DMS153 (cell line): ENCODE measurements at regions not wholly inside any gene's neighbourhood (a gene's known extent, or its start where the extent isn't known, plus 50 kb on each side); places are given as distances from the start of the nearest gene placed in this dataset.

Experiments
- DNase-seq: peaks from one replicate; lab custom pipeline; 2025; lab: John Stamatoyannopoulos, UW

DNA sequence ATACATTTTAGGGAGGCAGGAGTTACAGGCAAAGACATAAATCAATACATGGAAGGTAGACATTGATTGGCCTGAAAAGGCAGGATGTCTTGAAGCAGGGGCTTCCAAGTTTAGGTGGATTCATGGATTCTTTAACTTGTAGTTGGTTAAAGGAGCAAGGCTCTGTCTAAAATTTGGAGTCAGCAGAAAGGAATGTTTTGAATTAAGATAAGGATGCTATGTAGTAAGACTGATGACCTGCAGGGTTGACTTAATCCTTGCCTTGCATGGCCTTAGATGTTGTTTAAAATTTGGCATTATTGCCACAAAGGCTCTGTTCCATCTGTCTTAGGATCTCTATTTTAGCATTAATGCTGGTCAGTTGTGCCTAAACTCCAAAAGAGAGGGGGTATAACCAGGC, 171.3 kb downstream of the C5orf15 start:
- DNase-seq: no peak

- DNase-seq: no peak
Measured at GRCh38 chr5:133796186-133796585, 172.2 kb downstream of the C5orf15 start.

GRCh38 chr5:133794771-133795415, 173.5 kb downstream of the C5orf15 start:
- DNase-seq: no peak

- DNase-seq: no peak
Measured at GRCh38 chr5:133793756-133794465, 174.5 kb downstream of the C5orf15 start.

- DNase-seq: no peak
Measured at GRCh38 chr5:133792655-133793054, 175.8 kb downstream of the C5orf15 start.

- no peak for DNase-seq
Measured at GRCh38 chr5:133792024-133792423, 176.4 kb downstream of the C5orf15 start.

- DNase-seq: no peak
Measured at GRCh38 chr5:133790898-133791297, 177.5 kb downstream of the C5orf15 start.

- DNase-seq: no peak
Measured at GRCh38 chr5:133789428-133789827, 177.1 kb upstream of the FSTL4 start.

DNA sequence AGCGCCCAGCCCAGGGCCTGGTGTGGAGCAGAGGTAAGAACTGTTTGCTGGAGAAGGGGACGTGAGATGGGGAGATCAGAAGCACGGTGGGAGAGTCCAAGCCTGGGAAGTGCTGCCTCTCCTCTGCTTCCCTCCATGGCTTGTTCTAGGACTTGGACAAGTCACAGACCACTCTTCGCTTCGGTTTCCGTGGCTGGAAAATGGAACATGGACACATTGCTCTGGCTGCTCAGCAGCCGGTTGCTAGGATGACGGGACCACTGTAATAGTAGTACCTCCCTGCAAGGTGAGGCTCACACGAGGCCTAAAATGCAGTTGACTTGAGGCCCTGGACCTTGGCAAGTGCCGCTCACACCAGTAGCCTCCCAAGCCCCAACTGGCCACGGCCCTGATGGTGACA, 175.8 kb upstream of the FSTL4 start:
- no peak for DNase-seq

DNA sequence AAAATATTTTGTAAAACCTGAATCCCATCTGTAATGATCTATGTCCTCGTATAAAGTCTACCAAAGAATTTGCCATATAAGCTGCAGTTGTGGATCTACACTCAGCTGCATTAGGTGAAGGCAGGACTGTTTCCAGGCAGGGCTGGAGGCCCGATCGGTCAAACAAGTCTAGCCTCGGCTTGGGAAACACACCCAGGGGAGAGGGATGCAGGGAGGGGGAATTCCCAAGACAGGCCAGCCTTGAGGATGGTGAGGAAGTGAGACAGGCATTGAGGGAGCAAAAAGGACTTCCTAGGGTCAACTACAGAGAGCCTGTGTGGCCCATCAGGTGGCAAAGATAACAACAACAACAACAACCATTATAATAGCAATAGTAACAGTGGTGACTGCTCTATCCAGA, 174.1 kb upstream of the FSTL4 start:
- no peak for DNase-seq

DNA sequence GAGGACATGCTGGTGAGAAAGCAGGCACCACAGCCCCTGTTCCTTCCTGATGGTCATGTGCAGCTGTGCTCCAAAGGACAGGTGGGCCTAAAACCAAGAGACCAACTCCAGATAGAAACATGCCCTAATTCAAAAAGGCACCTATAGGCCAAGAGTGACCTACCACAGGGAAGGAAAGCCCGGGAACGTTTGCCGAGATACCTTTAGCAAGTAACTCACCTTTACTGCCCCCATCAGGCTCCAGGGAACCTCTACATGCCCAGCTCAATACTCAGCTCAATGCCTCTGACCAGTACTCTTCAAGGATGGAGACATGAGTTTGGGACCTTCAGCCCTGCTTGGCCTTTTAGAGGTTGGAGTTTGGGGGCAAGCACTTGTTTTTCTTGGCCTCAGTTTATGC, 172.8 kb upstream of the FSTL4 start:
- DNase-seq: no peak

GRCh38 chr5:133783481-133783880, 171.1 kb upstream of the FSTL4 start:
- DNase-seq: no peak

DNA sequence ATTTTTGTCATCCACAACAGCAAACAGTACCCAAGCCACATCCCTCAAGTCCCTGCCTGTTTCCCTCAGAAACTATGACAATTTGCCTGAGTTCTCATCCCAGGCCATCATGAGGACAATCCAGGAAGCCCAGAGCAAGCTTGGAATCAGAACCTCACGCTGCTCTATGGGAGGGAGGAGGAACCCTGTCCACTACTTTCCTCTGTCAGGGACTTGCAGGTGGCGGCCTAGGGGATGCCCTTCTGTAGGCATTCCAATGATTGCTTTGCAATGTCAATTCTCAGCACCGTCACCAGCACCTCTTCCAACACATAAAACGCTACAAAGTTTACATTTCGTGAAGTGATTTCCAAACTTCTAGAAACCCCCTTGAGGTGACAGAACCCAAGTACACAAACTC, 170.4 kb upstream of the FSTL4 start:
- no peak for DNase-seq

DNA sequence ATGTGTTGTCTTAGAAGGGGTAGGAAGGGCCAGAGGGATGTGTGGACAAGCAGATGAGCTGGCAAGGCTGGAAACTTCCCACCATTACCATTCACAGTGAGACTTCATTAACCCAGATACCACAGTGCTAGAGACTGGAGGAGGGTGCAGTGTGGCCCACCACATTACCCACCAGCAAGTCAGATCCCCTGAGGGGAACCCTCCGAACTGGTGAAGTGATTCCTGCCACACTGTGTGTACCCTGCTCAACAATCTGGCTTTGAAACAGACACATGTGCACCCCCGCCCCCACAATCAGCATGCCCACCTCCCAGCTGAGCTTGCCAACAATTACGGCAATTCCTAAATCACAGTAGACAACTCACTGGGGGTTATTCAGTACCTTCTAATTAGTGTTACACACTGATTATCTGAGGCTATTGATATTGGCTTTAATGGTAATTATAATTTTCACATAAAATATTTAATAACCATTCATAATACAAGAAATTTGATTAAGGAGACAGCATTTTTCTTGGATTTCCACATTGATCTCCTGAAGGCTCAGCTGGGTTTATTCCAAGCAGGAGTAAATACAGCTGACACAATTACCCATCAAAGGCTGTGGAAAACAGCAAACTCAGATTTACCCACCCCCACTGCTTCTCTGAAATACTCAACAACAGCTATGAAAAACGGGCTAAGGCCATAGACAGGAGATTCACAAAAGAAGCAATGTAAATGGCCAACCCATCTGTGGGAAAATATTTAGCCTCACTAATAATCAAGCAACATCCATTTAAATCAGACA, 169.3 kb upstream of the FSTL4 start:
- DNase-seq: no peak

DNA sequence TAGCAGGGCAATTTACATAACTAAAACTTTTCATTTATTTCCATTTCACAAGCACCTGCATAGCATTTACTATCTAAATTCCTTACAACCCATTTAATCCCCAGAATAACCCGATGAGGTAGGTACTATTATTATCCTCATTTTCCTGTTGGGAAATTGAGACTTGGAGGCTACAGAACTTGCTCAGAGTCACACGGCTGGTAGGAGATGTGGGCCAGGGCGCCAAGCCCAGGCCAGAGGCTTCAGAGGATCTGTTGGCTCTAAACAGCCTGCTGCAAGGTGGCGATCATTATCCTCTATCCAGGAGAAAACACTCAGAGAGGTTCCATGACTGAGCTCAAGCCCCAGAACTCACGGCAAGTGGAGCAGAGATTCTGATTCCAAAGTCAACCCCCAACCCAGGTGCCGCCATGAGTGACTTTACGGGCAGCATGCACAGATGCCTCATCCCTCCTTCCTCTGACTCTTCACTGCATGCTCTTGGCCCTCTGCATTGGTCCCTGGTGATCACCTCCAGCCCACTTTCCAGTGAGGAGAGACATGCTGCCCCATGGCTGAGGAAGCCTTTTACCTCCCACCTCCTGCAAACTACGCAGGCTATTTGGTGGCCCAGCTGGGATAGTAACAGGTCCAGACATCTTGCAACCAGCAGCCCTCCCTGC, 168.4 kb upstream of the FSTL4 start:
- DNase-seq: no peak

DNA sequence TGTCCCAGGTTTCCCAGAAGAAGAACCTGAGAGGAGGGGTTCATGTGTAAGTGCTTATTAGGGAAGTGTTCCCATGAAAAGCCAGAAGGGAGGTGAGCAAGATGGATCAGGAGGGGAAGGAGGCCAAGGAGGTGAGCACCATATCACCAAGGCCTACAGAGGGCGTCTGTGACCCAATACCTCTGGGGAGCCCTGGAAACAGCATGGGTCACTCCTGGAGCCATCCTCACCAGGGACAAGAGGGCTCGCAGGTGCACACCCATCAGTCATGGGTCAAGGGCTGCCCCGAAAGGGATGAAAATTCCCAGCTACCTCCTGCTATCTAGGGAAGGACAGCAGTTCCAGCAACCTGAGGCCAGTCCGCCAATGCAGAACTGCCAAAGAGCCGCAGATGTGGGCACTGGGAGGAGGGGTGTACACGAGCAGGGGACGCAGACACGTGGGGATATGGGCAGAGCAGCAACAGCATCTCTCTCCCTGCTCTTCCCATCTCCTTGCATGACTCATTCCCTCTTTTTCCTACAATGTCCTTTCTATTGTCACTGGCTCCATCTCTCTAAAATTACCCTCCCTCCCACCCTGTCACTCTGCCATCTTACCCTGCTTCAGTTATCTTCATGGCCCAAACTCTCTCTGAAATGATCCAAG, 167.6 kb upstream of the FSTL4 start:
- DNase-seq: no peak

GRCh38 chr5:133778636-133779035, 166.3 kb upstream of the FSTL4 start:
- DNase-seq: no peak

DNA sequence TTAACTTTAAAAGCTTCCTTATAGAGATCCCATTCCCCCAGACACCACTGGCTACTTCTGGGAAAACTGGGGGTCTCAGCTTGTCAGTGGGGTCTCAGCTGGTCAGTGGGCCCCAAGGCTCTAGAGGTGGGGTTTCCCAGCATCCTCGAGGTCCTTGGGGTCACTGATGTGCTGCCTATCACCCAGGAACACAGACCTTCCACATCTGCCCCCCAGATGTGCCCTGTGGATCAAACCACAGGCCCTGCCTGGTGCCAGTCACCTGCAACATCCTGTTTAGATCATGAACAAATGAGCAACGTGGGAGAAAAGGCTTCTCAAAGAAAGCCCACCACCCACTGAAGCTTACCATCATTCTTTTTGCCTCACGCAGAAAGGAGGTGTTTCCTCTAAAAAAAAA, 165.6 kb upstream of the FSTL4 start:
- no peak for DNase-seq

DNA sequence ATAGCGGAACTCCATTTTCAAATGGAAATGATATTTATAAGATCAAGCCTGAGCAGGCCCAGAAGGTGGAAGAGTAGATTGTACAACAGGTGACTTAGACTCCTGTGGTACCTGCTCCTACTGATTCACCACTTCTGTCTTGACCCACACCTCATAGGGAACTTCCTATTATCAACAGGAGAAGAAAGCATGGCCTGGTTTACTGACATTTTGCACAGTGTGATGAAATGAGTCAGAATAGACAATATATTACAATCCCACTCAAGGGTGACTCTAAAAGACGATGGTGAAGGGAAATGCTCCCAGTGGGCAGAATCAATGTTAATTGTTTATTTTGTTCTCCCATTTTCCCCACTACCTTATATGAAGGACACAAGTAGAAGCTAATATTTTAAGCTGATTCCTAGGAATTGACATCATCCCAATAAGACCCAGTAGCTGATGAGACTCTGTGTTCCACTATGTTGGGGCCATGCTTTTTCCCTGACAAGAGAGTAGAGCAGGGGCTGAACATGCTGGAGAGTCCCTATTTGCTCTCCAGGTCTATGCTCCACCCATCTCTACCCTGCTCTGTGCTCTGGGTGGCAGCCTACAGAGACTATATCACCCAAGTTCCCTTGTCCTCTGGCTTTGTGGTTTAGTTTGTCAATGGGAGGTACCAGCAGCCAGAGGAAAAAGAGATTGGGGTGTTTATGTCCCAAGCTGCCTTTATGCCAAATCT, 163.4 kb upstream of the FSTL4 start:
- no peak for DNase-seq

DNA sequence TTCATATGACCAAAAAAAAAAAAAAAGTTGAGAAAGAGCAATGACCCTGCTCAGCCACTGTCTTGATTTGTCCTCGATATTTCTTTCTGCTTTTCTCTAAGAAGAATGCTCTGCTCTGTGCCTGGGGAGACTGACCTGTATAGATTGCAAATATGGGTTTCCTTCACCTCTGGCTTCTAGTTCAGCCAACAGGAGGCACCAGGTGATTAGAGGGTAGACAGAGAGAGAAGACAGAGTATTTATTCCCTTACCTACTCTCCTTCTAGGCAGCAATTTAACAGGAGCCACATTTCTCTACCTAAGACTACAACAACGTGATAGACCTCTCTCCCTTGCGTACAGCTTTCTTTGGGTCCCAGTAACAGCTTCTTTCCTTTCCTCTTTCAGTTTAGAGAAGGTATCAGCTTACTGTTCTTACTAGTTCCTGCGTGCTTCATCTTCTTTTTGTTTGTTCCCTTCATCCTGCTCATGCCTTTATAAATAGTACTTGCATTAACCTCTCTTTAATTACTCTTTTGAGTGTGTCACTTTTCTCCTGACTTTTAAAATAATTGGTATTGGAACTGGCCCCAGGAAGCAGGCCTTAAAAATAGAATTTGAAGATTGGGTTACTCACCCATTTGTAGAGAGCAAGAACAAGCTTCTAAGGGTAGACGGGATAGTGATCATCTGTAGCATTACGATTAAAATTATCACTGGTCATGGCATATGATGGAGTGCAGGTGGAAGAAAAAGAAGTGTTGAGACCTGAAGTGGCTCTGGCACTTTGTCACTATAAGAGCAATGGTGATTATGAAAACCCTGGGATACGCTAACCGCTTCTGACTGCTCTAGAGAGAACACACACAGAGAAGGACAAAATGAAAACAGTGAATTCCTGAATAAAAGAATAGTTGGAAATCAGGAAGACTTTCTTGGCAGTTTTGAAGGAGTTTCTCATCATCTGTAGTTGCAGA, 161.2 kb upstream of the FSTL4 start:
- no peak for DNase-seq
